HG03460 (cell line): ENCODE measurements at regions not wholly inside any gene's neighbourhood (a gene's known extent, or its start where the extent isn't known, plus 50 kb on each side); places are given as distances from the start of the nearest gene placed in this dataset.

Source experiments
- ATAC-seq: cut with Tn5 transposase; IDR thresholded peaks from one replicate; pipeline ENCODE4 v1.9.1; 2021; ENCODE audit not compliant: unreplicated experiment

- no peak for ATAC-seq
Measured at GRCh38 chr18:22542406-22542835, 124.7 kb upstream of the CTAGE1 start.

DNA sequence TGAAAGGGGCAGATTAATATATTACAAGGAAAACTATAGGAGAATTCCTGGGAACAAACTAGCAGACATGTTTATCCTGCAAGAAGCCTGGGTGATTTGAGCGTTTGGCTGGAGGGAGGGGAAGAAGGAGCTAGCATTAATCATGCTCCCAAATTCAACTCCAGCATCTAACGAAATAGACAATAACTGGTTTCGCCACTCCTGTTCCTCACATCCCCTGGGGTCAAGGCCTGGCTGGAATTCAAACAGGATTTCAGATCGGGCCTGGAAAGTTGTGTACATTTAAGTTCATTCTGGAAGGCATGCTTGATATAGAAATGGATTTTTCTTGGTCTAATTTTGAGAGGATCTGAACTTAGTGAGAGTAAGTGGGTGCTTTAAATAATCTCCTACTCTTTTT is 126.1 kb upstream of the CTAGE1 start:
- no peak for ATAC-seq

GRCh38 chr18:22544626-22545025 is 126.9 kb upstream of the CTAGE1 start:
- ATAC-seq, result no peak

DNA sequence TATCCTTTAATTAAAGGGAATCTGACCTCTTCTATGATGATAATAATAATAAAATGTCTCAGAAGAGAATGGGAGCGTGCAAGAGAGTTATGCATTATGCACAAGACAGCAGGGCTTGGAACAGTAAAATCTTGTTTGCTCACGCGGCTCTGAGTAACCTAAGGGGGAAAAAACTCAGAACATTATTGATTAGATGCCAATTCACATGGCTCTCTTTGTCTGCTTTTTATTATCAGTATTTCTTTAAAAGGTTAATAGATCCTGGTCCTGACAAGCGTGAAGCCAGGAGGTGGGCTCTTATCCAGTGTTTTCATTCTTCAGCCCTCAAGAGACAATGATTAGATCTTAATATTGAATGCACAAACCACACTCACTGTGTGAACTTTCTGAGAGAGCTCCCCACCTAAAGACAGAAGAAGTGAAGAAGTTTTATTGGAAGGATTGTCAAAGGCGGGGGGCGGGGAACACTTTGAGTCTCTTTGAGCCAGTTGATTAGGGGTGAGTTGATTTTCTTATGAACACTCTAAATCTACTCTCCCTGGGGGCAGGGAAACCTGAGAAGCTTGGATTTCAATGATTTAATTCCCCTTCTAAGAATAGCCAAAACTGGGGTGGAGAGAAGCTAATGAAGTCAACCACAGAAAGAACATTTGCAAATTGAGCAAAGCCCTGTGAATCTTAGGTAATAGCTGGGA is 127.5 kb upstream of the CTAGE1 start:
- no peak for ATAC-seq

DNA sequence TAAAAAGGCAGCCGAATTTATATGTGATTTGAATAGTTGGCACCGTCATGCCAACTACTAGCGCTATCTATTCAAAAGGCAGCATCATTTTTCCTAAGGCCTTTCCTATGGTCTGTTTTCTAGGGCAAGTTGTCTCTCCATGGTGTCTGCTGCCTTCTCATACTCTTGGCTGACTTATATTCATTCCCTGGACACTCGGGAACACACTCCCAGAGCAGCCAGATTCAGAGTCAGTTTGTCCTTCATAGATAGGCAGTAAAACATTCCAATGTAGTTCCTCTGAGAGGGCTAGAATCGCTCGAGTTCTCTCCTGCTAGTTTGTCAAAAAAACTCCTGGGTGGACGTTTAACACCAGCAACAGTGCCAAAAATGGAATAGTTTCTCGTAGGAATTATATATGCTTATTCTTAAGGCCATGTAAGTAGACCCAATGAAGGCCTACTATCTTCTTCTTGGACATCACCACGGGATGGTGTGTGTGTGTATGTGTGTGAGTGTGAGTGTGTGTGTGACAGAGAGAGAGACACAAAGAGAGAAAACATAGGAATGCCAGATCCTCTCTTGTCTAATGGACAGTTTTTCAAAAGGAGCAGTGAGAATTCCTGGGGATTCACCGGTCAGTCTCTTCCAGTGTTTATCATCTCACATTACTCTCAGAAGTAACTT is 129.3 kb upstream of the CTAGE1 start:
- ATAC-seq, result no peak

- ATAC-seq, result no peak
Measured at GRCh38 chr18:22547807-22548561, 130.3 kb upstream of the CTAGE1 start.

GRCh38 chr18:22549260-22549937 is 131.7 kb upstream of the CTAGE1 start:
- no peak for ATAC-seq

GRCh38 chr18:22550366-22550765 is 132.7 kb upstream of the CTAGE1 start:
- no peak for ATAC-seq

DNA sequence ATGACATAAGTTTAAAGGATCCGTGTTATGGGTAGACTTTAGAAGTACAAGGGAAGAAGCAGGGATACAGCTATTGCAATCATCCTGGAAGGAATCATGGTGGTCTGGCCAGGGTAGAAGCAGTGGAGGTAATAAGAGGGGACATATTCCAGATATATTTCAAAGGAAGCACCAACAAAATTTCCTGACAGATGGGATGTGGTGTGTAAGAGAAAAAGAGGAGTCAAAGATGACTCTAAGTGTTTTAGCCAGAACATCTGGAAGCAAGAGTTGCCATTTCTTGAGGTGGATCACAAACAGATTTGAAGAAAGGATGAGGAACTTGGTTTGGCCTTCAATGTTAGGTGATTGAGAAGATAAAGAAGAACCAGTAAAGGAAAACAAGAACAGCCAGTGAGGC is 133.1 kb upstream of the CTAGE1 start:
- ATAC-seq, result no peak

DNA sequence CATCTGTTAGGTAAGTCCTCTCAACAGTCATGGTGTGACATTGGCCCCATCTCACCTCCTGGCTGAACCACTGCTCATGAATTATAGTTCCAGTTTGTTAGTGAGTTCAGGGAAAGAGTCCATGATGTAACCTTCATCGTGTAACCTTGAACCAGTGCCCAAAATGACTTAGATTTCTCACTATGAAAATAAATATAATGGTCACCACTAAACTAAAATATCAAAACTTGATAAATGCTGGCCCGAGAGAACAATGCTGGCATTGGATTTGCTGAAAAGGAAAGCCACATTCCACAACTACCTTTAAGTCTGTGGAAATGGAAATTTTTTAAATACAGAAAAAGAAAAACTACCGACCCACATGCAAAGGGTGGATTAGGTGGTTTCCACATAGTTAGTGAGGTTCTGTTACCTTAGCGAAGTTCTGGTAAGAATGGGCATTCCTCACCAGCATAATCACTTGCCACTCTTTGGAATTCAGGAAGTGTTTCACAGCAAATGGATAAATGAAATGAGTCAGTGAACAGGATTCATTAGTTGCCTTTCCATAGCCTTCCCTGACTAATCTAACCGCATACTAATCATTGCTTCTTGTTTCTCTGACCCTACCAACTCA is 133.9 kb upstream of the CTAGE1 start:
- no peak for ATAC-seq

- no peak for ATAC-seq
Measured at GRCh38 chr18:22552254-22552653, 134.5 kb upstream of the CTAGE1 start.

DNA sequence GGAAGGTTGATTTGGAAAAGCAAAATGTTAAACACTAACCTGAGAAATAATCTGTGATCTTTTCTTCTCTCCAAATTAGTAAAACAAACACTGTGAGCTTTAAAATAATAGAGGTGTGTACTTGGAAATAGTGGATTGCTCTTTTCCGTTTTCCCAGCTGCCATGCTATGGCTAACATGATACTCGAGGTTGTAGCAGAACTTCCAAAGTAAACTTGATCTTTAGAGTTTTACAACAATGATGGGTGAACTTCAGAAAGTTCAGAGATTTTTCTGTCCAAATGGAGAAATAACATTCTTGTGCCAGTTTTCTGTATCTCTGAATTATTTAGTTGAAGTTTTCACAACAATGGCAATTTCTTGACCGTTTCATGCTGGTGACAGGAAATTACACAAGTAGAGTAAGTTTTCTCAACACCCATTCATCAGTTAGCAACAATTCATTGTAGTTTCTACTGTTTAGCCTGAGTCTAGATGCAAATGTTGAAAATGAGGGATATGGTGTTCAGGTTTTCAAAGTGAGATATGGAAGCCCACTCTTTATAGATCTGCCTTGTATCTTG is 135.3 kb upstream of the CTAGE1 start:
- no peak for ATAC-seq

DNA sequence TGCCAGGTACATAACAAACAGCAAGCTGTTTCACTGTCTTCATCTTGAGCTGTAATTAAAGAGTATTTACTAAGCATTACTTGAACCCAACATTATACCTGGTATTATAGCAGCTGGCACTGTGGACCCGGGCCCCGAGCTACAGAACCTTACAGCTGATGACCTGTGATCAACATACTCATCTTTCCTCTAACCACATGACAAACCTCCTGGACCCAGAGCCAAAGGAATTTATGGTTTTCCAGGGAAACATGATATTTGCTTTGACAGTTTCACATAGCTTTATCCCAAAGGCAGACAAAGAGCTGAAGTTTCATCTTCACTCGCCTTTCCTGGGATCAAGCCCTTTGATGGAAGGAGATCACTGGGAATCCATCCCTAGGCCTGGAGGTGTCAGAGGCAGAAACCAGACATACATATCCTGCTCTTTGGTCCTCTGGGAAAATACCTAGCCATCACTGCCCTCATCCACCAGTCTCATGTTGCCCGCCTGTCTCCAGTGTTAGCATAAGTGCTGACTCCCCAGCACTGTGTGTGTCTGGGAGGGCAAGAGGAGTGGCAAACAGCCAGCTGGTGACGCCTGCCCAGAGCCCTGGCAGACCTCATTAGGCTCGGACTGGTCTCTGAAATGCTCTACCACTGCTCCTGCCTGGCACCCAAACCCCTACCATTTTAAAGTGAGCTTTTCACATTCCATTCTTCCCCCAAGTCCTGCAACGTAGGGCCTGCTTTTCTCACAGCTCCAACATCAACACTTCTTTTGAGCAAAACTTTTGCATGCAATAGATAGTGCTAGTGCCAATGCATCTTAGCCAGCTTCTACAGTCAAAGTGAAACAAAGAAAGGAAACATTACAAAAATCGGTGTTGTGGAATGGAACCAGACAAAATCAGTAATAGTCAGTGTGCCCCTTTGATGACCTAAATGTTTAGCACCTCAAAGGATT is 138.8 kb upstream of the CTAGE1 start:
- no peak for ATAC-seq

GRCh38 chr18:22557168-22557941 is 139.6 kb upstream of the CTAGE1 start:
- no peak for ATAC-seq

- no peak for ATAC-seq
Measured at GRCh38 chr18:22558945-22559385, 141.2 kb upstream of the CTAGE1 start.

DNA sequence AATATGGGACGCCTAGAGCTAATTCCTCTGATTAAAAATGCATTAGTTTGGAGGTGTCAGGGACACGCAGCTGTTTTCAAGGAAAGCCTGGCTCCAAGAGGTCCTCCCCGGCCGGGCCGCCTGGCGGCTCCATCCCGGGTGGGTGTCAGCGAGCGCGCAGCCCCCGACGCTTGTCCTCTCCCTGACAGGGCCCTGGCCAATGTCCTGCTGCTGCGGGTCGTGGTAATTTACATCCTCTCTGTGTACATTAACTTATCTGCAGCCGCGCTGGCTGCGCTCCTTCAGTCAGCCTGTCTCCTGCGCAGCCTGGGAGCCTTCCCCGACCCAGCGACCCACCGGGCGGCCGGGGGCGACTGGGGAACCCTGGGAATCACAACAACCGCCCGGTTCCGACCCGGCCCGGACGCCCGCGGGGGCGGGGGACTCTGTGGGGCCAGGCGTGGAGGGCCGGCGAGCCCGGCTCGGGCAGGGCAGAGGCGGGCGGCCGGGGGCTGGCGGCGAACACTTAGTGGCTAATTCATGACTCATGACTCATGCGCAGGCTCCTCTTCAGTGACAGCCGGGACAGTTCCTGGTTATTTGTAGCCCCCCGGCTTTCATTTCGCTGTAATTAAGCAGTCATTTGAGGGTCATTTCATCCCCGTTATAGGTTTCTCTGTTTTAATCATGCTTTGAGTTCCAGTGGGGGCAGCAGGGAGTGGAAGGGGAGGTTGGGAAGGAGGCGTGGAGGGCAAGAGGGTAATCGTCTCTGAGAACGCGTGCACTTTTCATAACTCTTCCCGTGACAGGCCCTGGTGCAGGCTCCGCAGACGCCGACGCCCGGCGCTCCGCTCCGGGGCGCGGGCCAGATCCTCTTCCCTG is 141.9 kb upstream of the CTAGE1 start:
- no peak for ATAC-seq

DNA sequence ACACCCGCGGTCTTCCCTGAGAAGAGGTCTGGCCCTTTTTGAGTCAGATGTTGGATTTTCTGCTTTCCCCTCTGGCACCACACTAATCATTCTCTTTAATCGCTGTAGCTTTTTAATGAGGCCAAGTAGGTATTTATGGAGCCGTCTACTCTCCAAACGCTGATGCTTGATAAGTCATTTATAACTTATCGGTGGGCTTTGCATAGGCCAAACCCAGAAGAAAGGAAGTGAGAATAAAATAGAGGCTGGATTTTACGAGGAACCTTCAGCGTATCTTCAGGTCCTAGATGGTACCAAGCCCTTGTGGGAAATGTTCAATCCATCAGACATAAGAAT is 142.5 kb upstream of the CTAGE1 start:
- no peak for ATAC-seq

DNA sequence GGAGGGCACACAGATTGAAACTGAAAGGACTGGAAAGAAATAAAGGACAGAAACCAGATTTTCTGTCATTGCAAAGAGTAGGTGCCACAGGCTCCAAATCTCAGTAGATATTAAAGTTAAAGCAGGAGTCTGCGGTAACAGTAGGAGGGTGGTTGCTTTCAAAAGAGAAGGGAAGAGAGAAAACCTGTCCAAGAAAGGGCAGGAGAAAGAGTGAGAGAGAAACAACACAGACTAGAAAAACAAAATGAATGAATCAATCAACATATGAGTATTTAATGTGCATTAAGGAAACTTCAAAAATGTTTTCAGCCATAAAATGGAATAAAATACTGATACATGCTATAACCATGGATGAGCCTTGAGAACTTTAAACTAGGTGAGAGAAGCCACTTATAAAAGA is 143.1 kb upstream of the CTAGE1 start:
- no peak for ATAC-seq
